GM23248 (cell line): ENCODE measurements at regions not wholly inside any gene's neighbourhood (a gene's known extent, or its start where the extent isn't known, plus 50 kb on each side); places are given as distances from the start of the nearest gene placed in this dataset.

Experiments used
- EZH2 ChIP-seq: fragments of 200-600 bp; sonication (generic); IDR thresholded peaks from 2 replicates; pipeline ENCODE4 v1.6.1; 2018; ENCODE audit warnings: antibody characterized with exemption, mild to moderate bottlenecking; ENCODE audit not compliant: insufficient read depth, poor library complexity, severe bottlenecking
- EZH2phosphoT487 ChIP-seq: fragments of 200-600 bp; sonication (generic); IDR thresholded peaks from 2 replicates; pipeline ENCODE4 v1.6.1; 2018; ENCODE audit warnings: antibody characterized with exemption, moderate library complexity, mild to moderate bottlenecking, low read depth; ENCODE audit not compliant: insufficient read depth

DNA sequence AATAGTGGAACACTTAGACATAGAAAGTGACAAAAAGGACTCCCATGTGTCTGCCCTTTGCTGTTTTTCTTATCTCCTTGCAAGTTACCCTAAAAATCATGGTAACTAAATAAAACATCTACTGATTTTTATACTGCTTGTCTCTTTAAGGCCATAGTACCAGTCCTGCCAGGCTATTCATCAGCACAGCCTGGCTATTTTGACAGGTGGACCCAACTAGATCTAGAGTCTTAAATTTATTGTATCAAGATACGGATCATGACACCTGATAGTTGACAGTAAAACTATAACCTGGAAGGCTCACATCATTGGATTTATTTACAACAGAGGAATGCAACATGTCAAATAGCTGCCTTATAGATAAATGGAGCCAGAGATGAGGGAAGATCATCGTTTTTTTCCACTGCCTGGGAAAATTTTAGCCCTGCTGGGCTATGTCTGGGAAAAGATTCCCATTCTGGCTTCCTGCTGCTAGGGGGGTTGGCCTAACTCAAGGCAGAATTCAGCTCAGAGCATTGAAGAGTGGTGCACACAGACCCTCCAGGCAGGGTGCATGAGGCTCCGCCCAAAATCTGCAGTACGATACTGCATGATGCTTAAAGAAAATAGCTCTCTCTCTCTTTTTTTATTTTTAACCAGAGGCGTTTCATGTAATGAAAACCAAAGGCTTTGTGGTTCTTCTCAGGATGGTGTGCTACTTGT is 292.0 kb upstream of the FZD8 start:
- TF ChIP-seq EZH2phosphoT487 (no peak), EZH2 (no peak)
